Ovary (tissue), 7 donors: ENCODE measurements at regions not wholly inside any gene's neighbourhood (a gene's known extent, or its start where the extent isn't known, plus 50 kb on each side); places are given as distances from the start of the nearest gene placed in this dataset.
"Not testable (repeated sequence)": the region's sequence is repeated elsewhere in the genome, so short reads cannot be mapped to it uniquely, and the experiment has no call there.

Source experiments
- DNase-seq, 5 donors: peaks; one replicate each; pipeline ENCODE4 v3.0.0-alpha.2; 2019 to 2020
- H3K27ac ChIP-seq, 2 donors: fragments of 200-600 bp; one replicate each; pipeline versions ENCODE4 v1.5.1 to v1.8.0; 2019 to 2022
- H3K27me3 ChIP-seq: fragments of 200-600 bp; one replicate; pipeline ENCODE4 v1.8.0; 2022
- H3K36me3 ChIP-seq: fragments of 200-600 bp; sonication (generic); one replicate; pipeline ENCODE4 v1.5.1; 2019
- H3K4me1 ChIP-seq: one replicate; pipeline ENCODE4 v1.8.1; 2013; ENCODE audit warnings: mild to moderate bottlenecking, moderate library complexity; ENCODE audit not compliant: insufficient read depth
- H3K4me3 ChIP-seq: fragments of 200-600 bp; sonication (generic); one replicate; pipeline ENCODE4 v1.5.1; 2017
- H3K9me3 ChIP-seq, 2 donors: fragments of 200-600 bp in 1 of 2; sonication (generic) in 1 of 2; one replicate each; pipeline versions ENCODE4 v1.5.1 to v1.8.1; 2013 to 2019; ENCODE audit warnings: mild to moderate bottlenecking in 1 of 2, moderate library complexity in 1 of 2
- EP300 ChIP-seq: sonication (generic); formaldehyde crosslinking; IDR thresholded peaks from one replicate; pipeline ENCODE4 v1.6.1; 2017; ENCODE audit warnings: antibody characterized with exemption
- POLR2A ChIP-seq: fragments of 450-650 bp; IDR thresholded peaks from one replicate; pipeline ENCODE4 v1.6.1; 2017; ENCODE audit warnings: antibody characterized with exemption, mild to moderate bottlenecking, moderate library complexity
- WGBS, 3 donors: extraction: QIAGEN DNeasy Blood & Tissue Kit in 1 of 3; methylation state at CpG; one replicate each; pipeline versions ENCODE4 v1.1.5 to v1.1.7; 2013 to 2017; 5-methylcytosine and 5-hydroxymethylcytosine counted together
- intact Hi-C, 4 donors: fragments of 100-400 bp; cut with DNase I; formaldehyde crosslinking; loops; one replicate each; pipeline versions ENCODE4 v1.11.0 to v1.15.1; 2022 to 2023
- TF ChIP-seq, protein P1 (sequence below), 3 donors: fragments of 450-650 bp in 2 of 3; fragments of 200-600 bp in 1 of 3; IDR thresholded peaks; one replicate each; pipeline versions ENCODE4 v1.5.1 to v1.8.0; 2016 to 2022; ENCODE audit warnings: antibody characterized with exemption in 3 of 3, mild to moderate bottlenecking in 1 of 3
- donor health status: DM: no; HTN: no; CAD: no; lungs with moderate emphysema.
- donor health status: DM: no; HTN: no; CAD: no.
- donor health status: Bipolar disorder and iron deficiency.
- donor health status: DM: no; HTN: no; CAD: no.
- donor health status: DM: yes; HTN: yes; CAD: no.

DNA sequence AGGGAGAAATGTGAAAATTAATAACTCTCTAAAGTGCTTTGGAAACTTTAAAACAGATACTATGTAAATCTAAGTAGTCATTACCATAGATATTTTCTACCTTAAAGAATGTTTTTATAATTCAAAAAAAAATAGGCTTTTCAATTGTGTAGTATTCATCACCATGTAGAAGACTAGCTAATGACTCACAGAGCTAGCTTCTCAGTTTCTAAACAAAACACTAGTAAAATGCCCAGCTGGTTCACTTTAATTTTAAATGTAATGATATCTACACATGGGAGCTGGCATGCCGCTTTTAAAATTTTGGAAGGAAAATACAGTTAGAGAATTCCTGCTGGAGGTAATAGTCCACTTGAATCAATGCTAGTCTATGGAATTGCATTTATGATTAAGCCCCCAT, 509.8 kb downstream of the CSNK1G3 start:
- no peaks in the 10 kb centered on the region for H3K4me1 ChIP-seq
- DNase-seq = no peak
- no peaks in the 10 kb centered on the region for H3K36me3 ChIP-seq
- H3K4me3 ChIP-seq = no peak overlapping the region
- no peaks in the 10 kb centered on the region for H3K27me3 ChIP-seq
- intact Hi-C loops = no loop called here
- WGBS, 3 donors = 80 to 99% (median 94%) methylated on average over 1 of the region's 1 CpG
- no peak overlapping the region for H3K27ac ChIP-seq
- no peaks in the 10 kb centered on the region for H3K9me3 ChIP-seq
- TF ChIP-seq EP300 (no peak), POLR2A (no peak)
- TF ChIP-seq, protein P1, sequence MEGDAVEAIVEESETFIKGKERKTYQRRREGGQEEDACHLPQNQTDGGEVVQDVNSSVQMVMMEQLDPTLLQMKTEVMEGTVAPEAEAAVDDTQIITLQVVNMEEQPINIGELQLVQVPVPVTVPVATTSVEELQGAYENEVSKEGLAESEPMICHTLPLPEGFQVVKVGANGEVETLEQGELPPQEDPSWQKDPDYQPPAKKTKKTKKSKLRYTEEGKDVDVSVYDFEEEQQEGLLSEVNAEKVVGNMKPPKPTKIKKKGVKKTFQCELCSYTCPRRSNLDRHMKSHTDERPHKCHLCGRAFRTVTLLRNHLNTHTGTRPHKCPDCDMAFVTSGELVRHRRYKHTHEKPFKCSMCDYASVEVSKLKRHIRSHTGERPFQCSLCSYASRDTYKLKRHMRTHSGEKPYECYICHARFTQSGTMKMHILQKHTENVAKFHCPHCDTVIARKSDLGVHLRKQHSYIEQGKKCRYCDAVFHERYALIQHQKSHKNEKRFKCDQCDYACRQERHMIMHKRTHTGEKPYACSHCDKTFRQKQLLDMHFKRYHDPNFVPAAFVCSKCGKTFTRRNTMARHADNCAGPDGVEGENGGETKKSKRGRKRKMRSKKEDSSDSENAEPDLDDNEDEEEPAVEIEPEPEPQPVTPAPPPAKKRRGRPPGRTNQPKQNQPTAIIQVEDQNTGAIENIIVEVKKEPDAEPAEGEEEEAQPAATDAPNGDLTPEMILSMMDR (IDR thresholded peaks at IDR 0.05) = no peak

DNA sequence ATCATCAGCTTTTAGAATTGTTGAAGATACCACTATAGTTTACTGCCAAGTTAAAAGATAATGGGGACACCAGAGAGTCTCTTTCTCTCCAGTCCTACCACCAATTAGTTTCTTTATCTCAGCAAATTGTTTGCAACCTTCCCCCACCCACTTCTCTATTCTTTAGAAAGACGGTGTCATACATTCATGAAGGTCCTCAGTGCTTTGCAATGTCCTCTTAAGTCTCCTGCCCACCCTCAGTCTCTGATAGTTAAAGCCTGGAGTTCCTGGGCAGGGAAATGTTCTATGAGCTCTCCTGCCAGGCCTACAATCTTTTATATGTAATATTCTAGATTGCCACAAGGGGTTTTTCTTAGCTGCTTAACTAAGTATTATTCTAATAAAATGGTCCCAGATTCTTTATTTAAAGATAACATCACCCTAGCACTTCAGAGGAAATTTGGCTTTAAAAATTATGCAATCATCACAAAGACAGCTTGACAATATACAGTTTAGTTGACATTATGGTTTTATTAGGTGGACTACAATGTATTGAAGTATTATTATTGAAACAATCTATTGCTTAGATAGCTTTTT, 509.2 kb downstream of the CSNK1G3 start:
- Histone ChIP-seq H3K4me3 (no peak overlapping the region), H3K4me1 (no peaks in the 10 kb centered on the region), H3K9me3 (no peaks in the 10 kb centered on the region), H3K36me3 (no peaks in the 10 kb centered on the region), H3K27ac (no peak overlapping the region), H3K27me3 (no peaks in the 10 kb centered on the region)
- 84 to 89% (median 86%) methylated on average over 1 of the region's 1 CpG for WGBS, 3 donors
- no peak for TF ChIP-seq EP300
- TF ChIP-seq, protein P1 (IDR thresholded peaks at IDR 0.05) = no peak
- TF ChIP-seq POLR2A = no peak
- no peak for DNase-seq
- intact Hi-C loops = no loop called here

DNA sequence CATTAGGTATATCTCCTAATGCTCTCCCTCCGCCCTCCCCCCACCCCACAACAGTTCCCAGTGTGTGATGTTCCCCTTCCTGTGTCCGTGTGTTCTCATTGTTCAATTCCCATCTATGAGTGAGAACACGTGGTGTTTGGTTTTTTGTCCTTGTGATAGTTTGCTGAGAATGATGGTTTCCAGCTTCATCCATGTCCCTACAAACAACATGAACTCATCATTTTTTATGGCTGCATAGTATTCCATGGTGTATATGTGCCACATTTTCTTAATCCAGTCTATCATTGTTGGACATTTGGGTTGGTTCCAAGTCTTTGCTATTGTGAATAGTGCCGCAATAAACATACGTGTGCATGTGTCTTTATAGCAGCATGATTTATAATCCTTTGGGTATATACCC, 505.3 kb downstream of the CSNK1G3 start:
- H3K27ac ChIP-seq, DNase-seq, intact Hi-C loops, H3K36me3 ChIP-seq, H3K4me1 ChIP-seq, H3K27me3 ChIP-seq, H3K4me3 ChIP-seq, H3K9me3 ChIP-seq: not testable (repeated sequence)
- 79 to 95% (median 83%) methylated on average over 3 of the region's 5 CpGs for WGBS, 3 donors

DNA sequence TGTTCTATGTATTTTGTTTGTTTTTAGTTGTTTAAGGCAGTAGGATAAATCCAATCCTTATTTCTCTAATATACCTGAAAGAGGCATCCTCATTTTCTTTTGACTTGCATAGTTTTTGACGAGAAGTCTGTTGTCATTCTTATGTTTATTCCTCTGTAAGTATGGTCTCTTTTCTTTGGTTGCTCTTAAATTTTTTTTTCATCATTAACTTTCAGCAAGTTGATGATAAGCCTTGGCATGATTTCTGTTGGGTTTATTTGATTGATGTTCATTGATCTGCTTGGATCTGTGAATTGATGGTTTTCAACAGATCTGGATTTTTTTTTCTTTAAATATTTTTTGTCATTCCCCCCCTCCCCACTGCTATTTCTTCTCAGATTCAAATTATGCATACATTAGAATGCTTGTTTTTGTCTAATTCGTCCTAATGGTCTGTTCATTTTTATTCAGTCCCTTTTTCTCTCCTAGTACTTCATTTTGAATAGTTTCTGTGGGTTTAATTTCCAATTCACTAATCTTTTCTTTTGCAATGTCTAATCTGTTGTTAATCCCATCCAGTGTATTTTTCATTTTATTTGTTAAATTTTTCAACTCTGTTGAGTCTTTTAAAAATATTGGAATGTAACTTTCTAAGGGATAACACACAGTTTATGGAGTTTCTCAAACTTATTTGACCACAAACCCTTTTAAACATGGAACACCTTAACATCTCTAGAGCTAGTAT, 495.9 kb downstream of the CSNK1G3 start:
- TF ChIP-seq, protein P1 (IDR thresholded peaks at IDR 0.05) = no peak
- TF ChIP-seq POLR2A = no peak
- Histone ChIP-seq H3K9me3 (no peaks in the 10 kb centered on the region), H3K27me3 (no peaks in the 10 kb centered on the region), H3K36me3 (no peaks in the 10 kb centered on the region), H3K4me1 (no peaks in the 10 kb centered on the region), H3K27ac (no peak overlapping the region), H3K4me3 (no peak overlapping the region)
- DNase-seq = no peak
- intact Hi-C loops = no loop called here
- 75 to 82% (median 81%) methylated on average over 2 of the region's 2 CpGs for WGBS, 3 donors

DNA sequence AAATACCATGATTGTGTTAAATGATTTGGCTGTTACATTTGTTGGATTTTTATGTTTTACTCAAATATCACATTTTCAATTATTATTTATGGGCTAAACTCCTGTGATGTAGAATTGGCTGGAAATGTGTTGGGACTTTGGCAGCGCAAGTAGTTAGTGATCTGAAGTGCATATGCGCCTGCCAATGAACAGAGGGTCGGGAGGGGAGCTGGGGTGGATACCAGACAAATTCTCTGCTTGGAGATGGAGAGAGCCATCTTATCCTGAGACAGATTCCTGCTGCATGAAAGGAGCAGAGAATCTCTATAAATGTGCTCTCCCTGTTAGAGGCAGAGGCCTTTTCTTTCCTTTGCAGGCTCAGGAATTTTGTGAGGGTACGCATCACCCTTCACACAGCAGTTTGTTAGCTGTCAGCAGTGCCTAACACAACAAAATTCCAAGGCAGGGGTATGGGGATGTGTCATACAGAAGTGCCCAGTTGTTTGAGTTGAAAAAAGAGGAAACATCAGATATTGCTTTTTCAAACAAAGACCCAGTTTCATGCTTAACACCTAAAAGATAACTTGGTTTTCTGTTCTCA, 489.1 kb downstream of the CSNK1G3 start:
- 72 to 87% (median 84%) methylated on average over 4 of the region's 4 CpGs for WGBS, 3 donors
- TF ChIP-seq, protein P1 (IDR thresholded peaks at IDR 0.05) = no peak
- no peak for TF ChIP-seq POLR2A
- TF ChIP-seq EP300 = no peak
- intact Hi-C loops = no loop called here

More for the DNA sequence above, 489.1 kb downstream of the CSNK1G3 start:
- Histone ChIP-seq H3K27ac (no peak overlapping the region), H3K9me3 (no peaks in the 10 kb centered on the region), H3K4me1 (no peaks in the 10 kb centered on the region), H3K4me3 (no peak overlapping the region), H3K36me3 (no peaks in the 10 kb centered on the region), H3K27me3 (no peaks in the 10 kb centered on the region)
- DNase-seq = no peak
